GM12878 (cell line): ENCODE measurements at regions not wholly inside any gene's neighbourhood (a gene's known extent, or its start where the extent isn't known, plus 50 kb on each side); places are given as distances from the start of the nearest gene placed in this dataset.

Experiments
- ATAC-seq: fragments of 200-7000 bp; cut with Tn5 transposase; 3 replicates; pipeline ENCODE4 v1.9.1; 2020; ENCODE audit warnings: mild to moderate bottlenecking, moderate library complexity
- BruUV-seq: library from RNA; stranded (reverse); fragments of 400-500 nt; replicated peaks from 2 replicates; lab custom pipeline; 2021; lab: Mats Ljungman, UMichigan
- CTCF ChIA-PET: fragments of 300-600 bp; sonication (Branson Sonifier 250); formaldehyde crosslinking; extraction: SDS; loops from one replicate; lab custom pipeline; 2021; ENCODE audit warnings: inconsistent platforms; lab: Yijun Ruan, JAX
- POLR2A ChIA-PET: fragments of 350-600 bp; formaldehyde crosslinking; extraction: SDS; loops from one replicate; lab custom pipeline; 2021; ENCODE audit warnings: inconsistent platforms; lab: Charles Lee
- RAD21 ChIA-PET: fragments of 300-600 bp; sonication (Branson Sonifier 250); formaldehyde crosslinking; loops from one replicate; lab custom pipeline; 2023; ENCODE audit warnings: antibody characterized with exemption; ENCODE audit not compliant: unreplicated experiment; lab: Charles Lee
- SMC1A ChIA-PET: fragments of 300-600 bp; sonication (Branson Sonifier 250); formaldehyde crosslinking; loops from one replicate; lab custom pipeline; 2023; ENCODE audit not compliant: unreplicated experiment, uncharacterized antibody; lab: Charles Lee
- DNase-seq: peaks from one replicate; pipeline ENCODE4 v3.0.0-alpha.2; 2011; ENCODE audit warnings: low read depth, low spot score
- FAIRE-seq: peaks from 3 replicates; lab custom pipeline; 2011; peaks lifted over from hg19 to GRCh38; lab: Jason Lieb, UNC
- H2AFZ ChIP-seq: 2 replicates; pipeline ENCODE4 v1.6.0; 2011; ENCODE audit warnings: low read depth, low read length, control low read depth; ENCODE audit not compliant: control insufficient read depth
- H3K27ac ChIP-seq: 2 replicates; pipeline ENCODE4 v1.5.1; 2011; ENCODE audit warnings: control low read depth; ENCODE audit not compliant: control insufficient read depth, insufficient read depth
- H3K27me3 ChIP-seq, 2 experiments: replicated peaks in 1 of 2; 2 replicates each; pipeline versions ENCODE4 v1.6.0 to v1.6.1; 2011; ENCODE audit warnings: low read length in 1 of 2; ENCODE audit not compliant: control insufficient read depth in 2 of 2, insufficient read depth in 2 of 2
- H3K36me3 ChIP-seq, 2 experiments: 2 replicates each; pipeline ENCODE4 v1.5.1; 2011; ENCODE audit warnings: low read length in 1 of 2; ENCODE audit not compliant: control insufficient read depth in 2 of 2, insufficient read depth in 2 of 2
- H3K4me1 ChIP-seq: 2 replicates; pipeline ENCODE4 v1.6.1; 2011; ENCODE audit warnings: mild to moderate bottlenecking, low read length, moderate library complexity, mixed read lengths; ENCODE audit not compliant: control insufficient read depth, insufficient read depth
- H3K4me2 ChIP-seq: 2 replicates; pipeline ENCODE4 v1.6.0; 2011; ENCODE audit warnings: control low read depth; ENCODE audit not compliant: control insufficient read depth, insufficient read depth
- H3K4me3 ChIP-seq: fragments of 200-600 bp; sonication (generic); 2 replicates; pipeline ENCODE4 v1.5.1; 2016
- H3K79me2 ChIP-seq: 2 replicates; pipeline ENCODE4 v1.6.0; 2011; ENCODE audit warnings: low read length; ENCODE audit not compliant: control insufficient read depth, insufficient read depth
- H3K9ac ChIP-seq: 2 replicates; pipeline ENCODE4 v1.8.0; 2011; ENCODE audit warnings: low read length, control low read depth, mixed read lengths; ENCODE audit not compliant: control insufficient read depth, insufficient read depth
- H3K9me3 ChIP-seq: replicated peaks from 3 replicates; pipeline ENCODE4 v1.5.1; 2011; ENCODE audit warnings: mild to moderate bottlenecking, low read length; ENCODE audit not compliant: control insufficient read depth, insufficient read depth
- H4K20me1 ChIP-seq: 2 replicates; pipeline ENCODE4 v1.6.0; 2011; ENCODE audit not compliant: control insufficient read depth, insufficient read depth
- BMI1 ChIP-seq: fragments of 450-650 bp; IDR thresholded peaks from 2 replicates; pipeline ENCODE4 v1.6.1; 2016; ENCODE audit warnings: mild to moderate bottlenecking, moderate library complexity, borderline replicate concordance
- CHD1 ChIP-seq: IDR thresholded peaks from 2 replicates; pipeline ENCODE4 v1.6.1; 2012; ENCODE audit warnings: low read depth, low read length, improper control_type of control experiment
- FOXK2 ChIP-seq: fragments of 450-650 bp; IDR thresholded peaks from 2 replicates; pipeline ENCODE4 v1.6.1; 2017; ENCODE audit warnings: mild to moderate bottlenecking, moderate library complexity
- JUNB ChIP-seq: IDR thresholded peaks from 2 replicates; pipeline ENCODE4 v1.6.1; 2016; ENCODE audit warnings: antibody characterized with exemption, mild to moderate bottlenecking
- POLR2AphosphoS5 ChIP-seq: IDR thresholded peaks from 2 replicates; pipeline ENCODE4 v1.6.1; 2011; ENCODE audit warnings: mild to moderate bottlenecking, low read length, inconsistent platforms
- RAD21 ChIP-seq: IDR thresholded peaks from 2 replicates; pipeline ENCODE4 v1.6.1; 2011; ENCODE audit warnings: mild to moderate bottlenecking, low read depth, low read length, moderate library complexity; ENCODE audit not compliant: insufficient read depth
- RAD51 ChIP-seq: fragments of 450-650 bp; IDR thresholded peaks from 2 replicates; pipeline ENCODE4 v1.6.1; 2016; ENCODE audit warnings: moderate library complexity, mild to moderate bottlenecking, inconsistent platforms
- SIN3A ChIP-seq: IDR thresholded peaks from 2 replicates; pipeline ENCODE4 v1.6.1; 2012; ENCODE audit warnings: low read depth, low read length, improper control_type of control experiment
- SIX5 ChIP-seq: IDR thresholded peaks from 2 replicates; pipeline ENCODE4 v1.6.1; 2011; ENCODE audit warnings: mild to moderate bottlenecking, low read depth, low read length, moderate library complexity; ENCODE audit not compliant: severe bottlenecking
- SMAD1 ChIP-seq: fragments of 450-650 bp; IDR thresholded peaks from 2 replicates; pipeline ENCODE4 v1.6.1; 2018; ENCODE audit warnings: mild to moderate bottlenecking, low read depth; ENCODE audit not compliant: partially characterized antibody
- SREBF2 ChIP-seq: IDR thresholded peaks from 2 replicates; pipeline ENCODE4 v1.6.1; 2012; ENCODE audit warnings: mild to moderate bottlenecking, low read length
- ZNF24 ChIP-seq: fragments of 450-650 bp; IDR thresholded peaks from 2 replicates; pipeline ENCODE4 v1.6.1; 2017; ENCODE audit warnings: antibody characterized with exemption, mild to moderate bottlenecking
- ZNF274 ChIP-seq: IDR thresholded peaks from one replicate; pipeline ENCODE4 v1.8.0; 2011; ENCODE audit not compliant: insufficient read length, insufficient read depth
- WGBS: methylation state at CpG from one replicate; pipeline ENCODE4 v1.1.6; 2016; ENCODE audit warnings: low lambda C conversion rate; ENCODE audit not compliant: insufficient replicate concordance, insufficient coverage; ENCODE audit errors: missing lambda C conversion rate; 5-methylcytosine and 5-hydroxymethylcytosine counted together
- in situ Hi-C: fragments of 300-500 bp; cut with MboI; formaldehyde crosslinking; loops from 9 replicates; pipeline ENCODE4 v1.14.3; 2018; ENCODE audit warnings: mixed read lengths
- intact Hi-C: fragments of 100-400 bp; cut with micrococcal nuclease; formaldehyde crosslinking; loops from one replicate; pipeline ENCODE4 v1.14.2; 2022; ENCODE audit not compliant: unreplicated experiment
- TF ChIP-seq, protein P1 (sequence below): fragments of 450-650 bp; formaldehyde crosslinking; IDR thresholded peaks from 2 replicates; pipeline ENCODE4 v1.4.0; 2020; ENCODE audit warnings: mild to moderate bottlenecking, moderate library complexity

DNA sequence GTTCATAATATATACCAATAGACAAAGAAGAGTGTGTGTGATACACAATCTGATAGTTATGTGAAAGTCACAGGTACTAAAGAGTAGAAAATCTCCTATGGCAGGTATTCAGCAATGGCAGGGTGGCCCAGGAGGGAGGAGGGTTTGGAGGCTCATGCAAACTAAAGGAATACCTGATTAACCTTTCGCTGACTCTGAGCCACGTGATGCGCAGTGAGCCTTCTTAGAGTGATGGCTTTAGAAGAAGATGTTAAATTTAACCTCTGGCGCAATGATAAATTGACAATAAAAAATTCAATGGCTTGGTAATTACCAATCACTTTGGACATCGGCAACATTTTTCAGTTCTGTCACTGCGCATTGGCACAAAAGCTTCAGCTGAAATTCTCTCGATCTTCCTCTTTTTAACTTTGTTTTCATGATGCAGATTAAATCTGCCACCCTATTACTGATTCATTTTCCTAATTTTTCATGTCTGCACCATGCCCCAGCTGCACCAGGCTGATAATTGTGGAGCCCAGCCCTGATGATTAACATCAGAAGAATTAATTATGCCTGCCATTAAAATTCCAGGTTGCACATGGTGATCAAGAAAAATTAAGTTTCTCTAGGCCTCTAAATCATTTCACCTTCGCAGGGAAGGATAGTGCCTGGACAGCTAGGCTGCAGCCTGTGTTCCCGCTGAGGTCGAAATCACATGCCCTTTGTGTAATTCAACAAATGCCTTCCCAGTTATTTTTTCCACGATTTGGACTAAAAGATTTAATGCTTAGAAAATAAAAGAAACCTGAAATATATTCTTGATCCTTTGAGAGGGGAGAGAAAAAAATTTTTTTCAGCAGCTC, 250.6 kb upstream of the HNRNPA3 start:
- intact Hi-C loops, result no loop called here
- no peak for FAIRE-seq
- no peaks in the 10 kb centered on the region for H3K4me1 ChIP-seq
- no peaks in the 10 kb centered on the region for H3K27me3 ChIP-seq
- H3K27ac ChIP-seq, result no peak overlapping the region
- no peaks in the 10 kb centered on the region for H3K79me2 ChIP-seq
- no peaks in the 10 kb centered on the region for H3K36me3 ChIP-seq
- H3K9me3 ChIP-seq, result no peaks in the 10 kb centered on the region
- ChIA-PET RAD21 (no interaction called here), SMC1A (interaction anchor here (0.9 to 2.2 kb wide), 4 partner anchors 11 to 158 kb away, joined by 3 to 8 read pairs (median 3); no protein-coding TSS in a partner anchor), CTCF (interaction anchor here (1.3 to 1.4 kb wide), 2 partner anchors 15 to 31 kb away, joined by 3 to 4 read pairs; no protein-coding TSS in a partner anchor), POLR2A (no interaction called here)
- BruUV-seq, result no TSS peak
- no peak overlapping the region for H3K4me2 ChIP-seq
- 68% methylated on average over 11 of the region's 11 CpGs for WGBS
- no peak for DNase-seq
- no peak for ATAC-seq
- no peak overlapping the region for H3K9ac ChIP-seq
- no peak overlapping the region for H3K4me3 ChIP-seq
- in situ Hi-C loops, result no loop called here
- TF ChIP-seq JUNB (no peak), SREBF2 (no peak), RAD51 (no peak)
- H4K20me1 ChIP-seq, result no peaks in the 10 kb centered on the region
- no peak overlapping the region for H2AFZ ChIP-seq

DNA sequence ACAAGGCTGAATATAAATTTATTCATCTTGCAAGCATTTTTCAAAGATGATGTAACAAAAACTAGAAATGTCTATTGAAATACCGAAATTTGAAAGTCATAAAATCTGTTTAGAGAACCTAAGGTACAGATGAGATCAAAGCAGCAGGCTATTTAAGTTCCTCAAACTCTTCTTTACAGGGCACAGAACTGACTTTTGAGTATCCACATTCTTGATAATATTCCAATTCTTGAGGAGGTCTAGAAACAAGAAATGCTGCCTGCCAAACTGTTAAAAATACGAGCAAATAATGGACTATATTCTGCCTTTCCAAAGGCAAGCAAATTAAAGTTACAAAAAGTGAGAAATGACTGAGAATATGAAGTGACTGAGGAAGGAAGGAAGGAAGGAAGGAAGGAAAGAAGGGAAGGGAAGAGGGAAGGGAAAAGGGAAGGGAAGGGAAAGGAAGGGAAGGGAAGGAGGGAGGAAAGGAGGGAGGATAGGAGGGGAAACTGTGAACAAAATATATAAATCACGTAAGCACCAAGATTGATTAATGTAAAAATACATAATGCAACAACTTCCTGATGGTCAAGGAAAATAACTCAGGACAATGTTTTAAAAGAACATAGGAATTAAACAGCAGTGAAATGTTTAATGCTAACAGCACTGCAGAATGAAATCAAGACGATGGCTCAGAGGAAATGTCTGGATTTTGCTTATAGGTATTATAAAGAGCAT, 248.9 kb upstream of the HNRNPA3 start:
- CTCF ChIA-PET, result no interaction called here
- Histone ChIP-seq H3K79me2 (no peaks in the 10 kb centered on the region), H3K9ac (no peak overlapping the region), H3K27ac (no peak overlapping the region), H4K20me1 (no peaks in the 10 kb centered on the region), H3K36me3 (no peaks in the 10 kb centered on the region), H3K4me2 (no peak overlapping the region), H2AFZ (no peak overlapping the region), H3K9me3 (no peaks in the 10 kb centered on the region), H3K27me3 (no peaks in the 10 kb centered on the region), H3K4me3 (no peak overlapping the region), H3K4me1 (no peaks in the 10 kb centered on the region)
- POLR2A ChIA-PET, result no interaction called here
- 51% methylated on average over 4 of the region's 4 CpGs for WGBS
- intact Hi-C loops, result no loop called here
- no peak for DNase-seq
- FAIRE-seq, result no peak
- no TSS peak for BruUV-seq
- in situ Hi-C loops, result no loop called here
- RAD21 ChIA-PET, result no interaction called here
- no peak for ATAC-seq
- SMC1A ChIA-PET, result interaction anchor here (0.9 to 2.2 kb wide), 2 partner anchors 9 to 13 kb away, joined by 4 to 8 read pairs; no protein-coding TSS in a partner anchor
- no peak for TF ChIP-seq SIX5
- TF ChIP-seq POLR2AphosphoS5, result no peak
- no peak for TF ChIP-seq ZNF24
- TF ChIP-seq FOXK2, result no peak
- no peak for TF ChIP-seq RAD21
- TF ChIP-seq BMI1, result no peak
- TF ChIP-seq SIN3A, result no peak
- no peak for TF ChIP-seq ZNF274
- no peak for TF ChIP-seq CHD1
- no peak for TF ChIP-seq SMAD1
- TF ChIP-seq, protein P1, sequence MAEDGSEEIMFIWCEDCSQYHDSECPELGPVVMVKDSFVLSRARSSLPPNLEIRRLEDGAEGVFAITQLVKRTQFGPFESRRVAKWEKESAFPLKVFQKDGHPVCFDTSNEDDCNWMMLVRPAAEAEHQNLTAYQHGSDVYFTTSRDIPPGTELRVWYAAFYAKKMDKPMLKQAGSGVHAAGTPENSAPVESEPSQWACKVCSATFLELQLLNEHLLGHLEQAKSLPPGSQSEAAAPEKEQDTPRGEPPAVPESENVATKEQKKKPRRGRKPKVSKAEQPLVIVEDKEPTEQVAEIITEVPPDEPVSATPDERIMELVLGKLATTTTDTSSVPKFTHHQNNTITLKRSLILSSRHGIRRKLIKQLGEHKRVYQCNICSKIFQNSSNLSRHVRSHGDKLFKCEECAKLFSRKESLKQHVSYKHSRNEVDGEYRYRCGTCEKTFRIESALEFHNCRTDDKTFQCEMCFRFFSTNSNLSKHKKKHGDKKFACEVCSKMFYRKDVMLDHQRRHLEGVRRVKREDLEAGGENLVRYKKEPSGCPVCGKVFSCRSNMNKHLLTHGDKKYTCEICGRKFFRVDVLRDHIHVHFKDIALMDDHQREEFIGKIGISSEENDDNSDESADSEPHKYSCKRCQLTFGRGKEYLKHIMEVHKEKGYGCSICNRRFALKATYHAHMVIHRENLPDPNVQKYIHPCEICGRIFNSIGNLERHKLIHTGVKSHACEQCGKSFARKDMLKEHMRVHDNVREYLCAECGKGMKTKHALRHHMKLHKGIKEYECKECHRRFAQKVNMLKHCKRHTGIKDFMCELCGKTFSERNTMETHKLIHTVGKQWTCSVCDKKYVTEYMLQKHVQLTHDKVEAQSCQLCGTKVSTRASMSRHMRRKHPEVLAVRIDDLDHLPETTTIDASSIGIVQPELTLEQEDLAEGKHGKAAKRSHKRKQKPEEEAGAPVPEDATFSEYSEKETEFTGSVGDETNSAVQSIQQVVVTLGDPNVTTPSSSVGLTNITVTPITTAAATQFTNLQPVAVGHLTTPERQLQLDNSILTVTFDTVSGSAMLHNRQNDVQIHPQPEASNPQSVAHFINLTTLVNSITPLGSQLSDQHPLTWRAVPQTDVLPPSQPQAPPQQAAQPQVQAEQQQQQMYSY, result no peak
